Cerebellar nuclear complex (tissue), 1 donor: ENCODE measurements at regions not wholly inside any gene's neighbourhood (a gene's known extent, or its start where the extent isn't known, plus 50 kb on each side); places are given as distances from the start of the nearest gene placed in this dataset.

Experiments
- DNase-seq, 2 experiments: peaks; one replicate each; lab custom pipeline; 2025; lab: John Stamatoyannopoulos, UW

- no peak for DNase-seq
Observed at GRCh38 chr14:100381395-100382105, 58.4 kb downstream of the SLC25A47 start.

GRCh38 chr14:100382106-100382455 lies 58.9 kb downstream of the SLC25A47 start:
- DNase-seq: no peak

GRCh38 chr14:100383727-100384158 lies 60.6 kb downstream of the SLC25A47 start:
- no peak for DNase-seq

- DNase-seq: peak in 1 of 2 experiments; percentile 69
Observed at GRCh38 chr14:100384277-100384676, 61.1 kb downstream of the SLC25A47 start.

GRCh38 chr14:100384819-100385813 lies 62.0 kb downstream of the SLC25A47 start:
- DNase-seq: peak in 1 of 2 experiments; percentile 79

GRCh38 chr14:100386121-100386520 lies 63.0 kb downstream of the SLC25A47 start:
- no peak for DNase-seq

- DNase-seq: no peak
Observed at GRCh38 chr14:100386846-100387245, 63.7 kb downstream of the SLC25A47 start.

GRCh38 chr14:100387450-100387849 lies 64.3 kb downstream of the SLC25A47 start:
- DNase-seq: no peak

GRCh38 chr14:100388103-100389054 lies 65.2 kb downstream of the SLC25A47 start:
- DNase-seq: no peak

GRCh38 chr14:100389497-100390104 lies 66.5 kb downstream of the SLC25A47 start:
- peak; percentile 39 to 71 for DNase-seq

- no peak for DNase-seq
Observed at GRCh38 chr14:100391173-100391572, 68.0 kb downstream of the SLC25A47 start.

- no peak for DNase-seq
Observed at GRCh38 chr14:100391724-100392123, 68.6 kb downstream of the SLC25A47 start.

GRCh38 chr14:100392356-100392755 lies 69.2 kb downstream of the SLC25A47 start:
- no peak for DNase-seq

- DNase-seq: no peak
Observed at GRCh38 chr14:100393362-100393761, 70.2 kb downstream of the SLC25A47 start.

GRCh38 chr14:100393906-100394732 lies 71.0 kb downstream of the SLC25A47 start:
- no peak for DNase-seq

GRCh38 chr14:100394886-100395672 lies 71.9 kb downstream of the SLC25A47 start:
- DNase-seq: no peak

GRCh38 chr14:100396266-100396795 lies 73.2 kb downstream of the SLC25A47 start:
- no peak for DNase-seq

- DNase-seq: no peak
Observed at GRCh38 chr14:100397005-100397404, 73.9 kb downstream of the SLC25A47 start.

- DNase-seq: no peak
Observed at GRCh38 chr14:100398044-100398443, 74.9 kb downstream of the SLC25A47 start.
